HG02970 (cell line): ENCODE measurements at regions not wholly inside any gene's neighbourhood (a gene's known extent, or its start where the extent isn't known, plus 50 kb on each side); places are given as distances from the start of the nearest gene placed in this dataset.
A peak's percentile ranks its signal among the peaks of the same experiment; 100 is the strongest.

Experiments
- ATAC-seq: cut with Tn5 transposase; IDR thresholded peaks from one replicate; pipeline ENCODE4 v1.9.1; 2021; ENCODE audit warnings: mild to moderate bottlenecking, moderate library complexity, moderate number of reproducible peaks; ENCODE audit not compliant: unreplicated experiment, low FRiP score

GRCh38 chr3:124174476-124174875 is 182.6 kb upstream of the ROPN1 start:
- no peak for ATAC-seq

GRCh38 chr3:124174910-124175874 is 183.3 kb upstream of the ROPN1 start:
- ATAC-seq = no peak

- no peak for ATAC-seq
Measured at GRCh38 chr3:124177071-124177470, 185.1 kb upstream of the ROPN1 start.

- no peak for ATAC-seq
Measured at GRCh38 chr3:124178531-124178930, 186.6 kb upstream of the ROPN1 start.

- ATAC-seq = no peak
Measured at GRCh38 chr3:124200407-124200806, 208.5 kb upstream of the ROPN1 start.

GRCh38 chr3:124201226-124201625 is 209.3 kb upstream of the ROPN1 start:
- no peak for ATAC-seq

- no peak for ATAC-seq
Measured at GRCh38 chr3:124201786-124202185, 209.9 kb upstream of the ROPN1 start.

GRCh38 chr3:124202754-124203153 is 210.8 kb upstream of the ROPN1 start:
- no peak for ATAC-seq

GRCh38 chr3:124203292-124203691 is 211.4 kb upstream of the ROPN1 start:
- ATAC-seq = no peak

GRCh38 chr3:124206225-124207055 is 214.5 kb upstream of the ROPN1 start:
- ATAC-seq = no peak

GRCh38 chr3:124207077-124207476 is 215.2 kb upstream of the ROPN1 start:
- ATAC-seq = no peak

- peak; percentile 48 for ATAC-seq
Measured at GRCh38 chr3:124207873-124208485, 216.1 kb upstream of the ROPN1 start.

GRCh38 chr3:124209426-124209825 is 217.5 kb upstream of the ROPN1 start:
- ATAC-seq = no peak

- ATAC-seq = no peak
Measured at GRCh38 chr3:124210899-124211298, 219.0 kb upstream of the ROPN1 start.

GRCh38 chr3:124213641-124214040 is 221.7 kb upstream of the ROPN1 start:
- no peak for ATAC-seq

GRCh38 chr3:124217542-124217941 is 225.6 kb upstream of the ROPN1 start:
- no peak for ATAC-seq

GRCh38 chr3:124221422-124221821 is 229.5 kb upstream of the ROPN1 start:
- ATAC-seq = no peak

- ATAC-seq = no peak
Measured at GRCh38 chr3:124223853-124224252, 231.9 kb upstream of the ROPN1 start.

GRCh38 chr3:124227150-124227630 is 235.3 kb upstream of the ROPN1 start:
- no peak for ATAC-seq

- no peak for ATAC-seq
Measured at GRCh38 chr3:124229420-124229819, 237.5 kb upstream of the ROPN1 start.

- ATAC-seq = no peak
Measured at GRCh38 chr3:124229836-124230235, 237.9 kb upstream of the ROPN1 start.
